Astrocyte of the spinal cord (primary cell): ENCODE measurements at regions not wholly inside any gene's neighbourhood (a gene's known extent, or its start where the extent isn't known, plus 50 kb on each side); places are given as distances from the start of the nearest gene placed in this dataset.
"Not testable (repeated sequence)": the region's sequence is repeated elsewhere in the genome, so short reads cannot be mapped to it uniquely, and the experiment has no call there.

Source experiments
- DNase-seq: peaks from one replicate; pipeline ENCODE4 v3.0.0; 2011; ENCODE audit warnings: low read depth, low spot score
- H3K4me3 ChIP-seq: 2 replicates; pipeline ENCODE4 v1.5.1; 2011; ENCODE audit warnings: low read depth, mild to moderate bottlenecking, low read length, moderate library complexity
- CTCF ChIP-seq: IDR thresholded peaks from 2 replicates; pipeline ENCODE4 v1.5.1; 2012; ENCODE audit warnings: low read depth, mild to moderate bottlenecking, low read length, inconsistent platforms
- in situ Hi-C: cut with HindIII; loops from 2 replicates; pipeline ENCODE4 v1.10.0; 2017; ENCODE audit warnings: low sequenced_read_pairs

- TF ChIP-seq CTCF, result no peak
- H3K4me3 ChIP-seq, result no peak overlapping the region
- DNase-seq, result no peak
- in situ Hi-C loops, result no loop called here
Measured at GRCh38 chr16:51236583-51236982, 85.5 kb upstream of the SALL1 start.

GRCh38 chr16:51231702-51232101 lies 80.6 kb upstream of the SALL1 start:
- TF ChIP-seq CTCF, result no peak
- DNase-seq, result no peak
- no peak overlapping the region for H3K4me3 ChIP-seq
- in situ Hi-C loops, result no loop called here

GRCh38 chr16:51230035-51230434 lies 79.0 kb upstream of the SALL1 start:
- H3K4me3 ChIP-seq, DNase-seq, in situ Hi-C loops: not testable (repeated sequence)

- in situ Hi-C loops, result no loop called here
- no peak for TF ChIP-seq CTCF
- no peak for DNase-seq
- H3K4me3 ChIP-seq, result no peak overlapping the region
Measured at GRCh38 chr16:51228097-51228659, 77.1 kb upstream of the SALL1 start.

GRCh38 chr16:51225878-51226277 lies 74.8 kb upstream of the SALL1 start:
- DNase-seq, result no peak
- in situ Hi-C loops, result no loop called here
- H3K4me3 ChIP-seq, result no peak overlapping the region
- no peak for TF ChIP-seq CTCF

GRCh38 chr16:51224317-51224716 lies 73.2 kb upstream of the SALL1 start:
- H3K4me3 ChIP-seq, result no peak overlapping the region
- in situ Hi-C loops, result no loop called here
- DNase-seq, result no peak
- TF ChIP-seq CTCF, result no peak

- no peak for DNase-seq
- no peak for TF ChIP-seq CTCF
- in situ Hi-C loops, result no loop called here
- no peak overlapping the region for H3K4me3 ChIP-seq
Measured at GRCh38 chr16:51222016-51222415, 70.9 kb upstream of the SALL1 start.
